ENCODE measurements at regions not wholly inside any gene's neighbourhood (a gene's known extent, or its start where the extent isn't known, plus 50 kb on each side); places are given as distances from the start of the nearest gene placed in this dataset.
A peak's percentile ranks its signal among the peaks of the same experiment; 100 is the strongest.

GRCh38 chr19:5392486-5392885 lies 51.9 kb upstream of the PTPRS start:
- DNase-seq, result no peak

GRCh38 chr19:5393088-5393487 lies 52.5 kb upstream of the PTPRS start:
- no peak for DNase-seq

GRCh38 chr19:5394551-5395505 lies 54.2 kb upstream of the PTPRS start:
- DNase-seq, result no peak

- DNase-seq, result no peak
Measured at GRCh38 chr19:5395556-5395955, 54.9 kb upstream of the PTPRS start.

- DNase-seq, result no peak
Measured at GRCh38 chr19:5396096-5396939, 55.7 kb upstream of the PTPRS start.

- DNase-seq, result no peak
Measured at GRCh38 chr19:5396963-5397362, 56.4 kb upstream of the PTPRS start.

GRCh38 chr19:5397804-5398692 lies 57.2 kb upstream of the ZNRF4 start:
- DNase-seq, result no peak

GRCh38 chr19:5398693-5399057 lies 56.5 kb upstream of the ZNRF4 start:
- no peak for DNase-seq

GRCh38 chr19:5403968-5404640 lies 51.1 kb upstream of the ZNRF4 start:
- peak; percentile 35 for DNase-seq

Data from CD4-positive, alpha-beta T cell treated with Interleukin-10 for 1 hour (primary cell).